Mesenchymal stem cell (in vitro differentiated cells and primary cell): ENCODE measurements at regions not wholly inside any gene's neighbourhood (a gene's known extent, or its start where the extent isn't known, plus 50 kb on each side); places are given as distances from the start of the nearest gene placed in this dataset.

Experiments used
- DNase-seq: peaks from one replicate; pipeline ENCODE4 v3.0.0-alpha.2; 2013
- H2AFZ ChIP-seq: one replicate; pipeline ENCODE4 v1.6.1; 2013; ENCODE audit warnings: low read depth, mild to moderate bottlenecking, control low read depth, inconsistent platforms, low read length, moderate library complexity
- H2AK5ac ChIP-seq: 2 replicates; pipeline ENCODE4 v1.6.1; 2013; ENCODE audit warnings: low read length, moderate library complexity, mild to moderate bottlenecking, inconsistent platforms; ENCODE audit not compliant: severe bottlenecking
- H2BK120ac ChIP-seq: one replicate; pipeline ENCODE4 v1.6.1; 2013; ENCODE audit warnings: low read depth, mild to moderate bottlenecking, inconsistent platforms, low read length, moderate library complexity
- H2BK12ac ChIP-seq, 2 experiments: one replicate each; pipeline ENCODE4 v1.6.1; 2013; ENCODE audit warnings: inconsistent platforms in 2 of 2, low read length in 2 of 2, mild to moderate bottlenecking in 2 of 2, moderate library complexity in 2 of 2, control low read depth in 1 of 2
- H2BK15ac ChIP-seq: one replicate; pipeline ENCODE4 v1.6.1; 2013; ENCODE audit warnings: mild to moderate bottlenecking, low read depth, inconsistent platforms; ENCODE audit not compliant: poor library complexity, severe bottlenecking
- H2BK5ac ChIP-seq: 2 replicates; pipeline ENCODE4 v1.6.1; 2013; ENCODE audit warnings: low read depth, mild to moderate bottlenecking, low read length, control low read depth, inconsistent platforms; ENCODE audit not compliant: poor library complexity, severe bottlenecking
- H3K14ac ChIP-seq, 2 experiments: one replicate each; pipeline ENCODE4 v1.6.1; 2013; ENCODE audit warnings: inconsistent platforms in 2 of 2, low read length in 2 of 2, control low read depth in 1 of 2, mild to moderate bottlenecking in 1 of 2, moderate library complexity in 1 of 2
- H3K18ac ChIP-seq, 2 experiments: one replicate each; pipeline ENCODE4 v1.6.1; 2013; ENCODE audit warnings: inconsistent platforms in 2 of 2, low read length in 2 of 2, control low read depth in 1 of 2, low read depth in 1 of 2, mild to moderate bottlenecking in 1 of 2
- H3K23ac ChIP-seq, 2 experiments: one replicate each; pipeline ENCODE4 v1.6.1; 2013; ENCODE audit warnings: inconsistent platforms in 2 of 2, low read length in 2 of 2, mild to moderate bottlenecking in 2 of 2, moderate library complexity in 2 of 2, control low read depth in 1 of 2
- H3K27ac ChIP-seq: 2 replicates; pipeline ENCODE4 v1.5.1; 2013; ENCODE audit warnings: mild to moderate bottlenecking, moderate library complexity, low read length, control low read depth, inconsistent platforms; ENCODE audit not compliant: poor library complexity, severe bottlenecking
- H3K27me3 ChIP-seq, 2 experiments: 2 replicates each; pipeline versions ENCODE4 v1.6.1 to v1.7.0; 2013; ENCODE audit warnings: low read length in 2 of 2, mild to moderate bottlenecking in 2 of 2, moderate library complexity in 2 of 2, control low read depth in 1 of 2, inconsistent platforms in 1 of 2; ENCODE audit not compliant: control insufficient read depth in 1 of 2, insufficient read depth in 1 of 2
- H3K36me3 ChIP-seq, 2 experiments: 2 replicates each; pipeline versions ENCODE4 v1.6.1 to v1.7.0; 2013; ENCODE audit warnings: low read length in 2 of 2, control low read depth in 1 of 2, inconsistent platforms in 1 of 2, low read depth in 1 of 2, mild to moderate bottlenecking in 1 of 2; ENCODE audit not compliant: insufficient read depth in 2 of 2, control insufficient read depth in 1 of 2
- H3K4ac ChIP-seq, 2 experiments: one replicate each; pipeline ENCODE4 v1.6.1; 2013; ENCODE audit warnings: inconsistent platforms in 2 of 2, low read length in 2 of 2, mild to moderate bottlenecking in 2 of 2, moderate library complexity in 2 of 2, control low read depth in 1 of 2, low read depth in 1 of 2
- H3K4me1 ChIP-seq: 2 replicates; pipeline ENCODE4 v1.6.1; 2013; ENCODE audit warnings: low read depth, low read length, control low read depth; ENCODE audit not compliant: control insufficient read depth, insufficient read depth
- H3K4me2 ChIP-seq: 2 replicates; pipeline ENCODE4 v1.6.1; 2013; ENCODE audit warnings: low read length, mild to moderate bottlenecking, inconsistent platforms; ENCODE audit not compliant: poor library complexity, severe bottlenecking
- H3K4me3 ChIP-seq, 2 experiments: 2 replicates each; pipeline versions ENCODE4 v1.5.1 to v1.7.0; 2013; ENCODE audit warnings: low read length in 2 of 2, mild to moderate bottlenecking in 2 of 2, control low read depth in 1 of 2, low read depth in 1 of 2; ENCODE audit not compliant: insufficient read depth in 1 of 2
- H3K79me1 ChIP-seq: replicated peaks from 2 replicates; pipeline ENCODE4 v1.6.1; 2013; ENCODE audit warnings: mild to moderate bottlenecking, control low read depth, low read length, inconsistent platforms; ENCODE audit not compliant: poor library complexity, severe bottlenecking
- H3K9ac ChIP-seq: 2 replicates; pipeline ENCODE4 v1.7.0; 2013; ENCODE audit warnings: mild to moderate bottlenecking, low read length, moderate library complexity
- H3K9me3 ChIP-seq: 2 replicates; pipeline ENCODE4 v1.7.0; 2013; ENCODE audit warnings: mild to moderate bottlenecking, low read length; ENCODE audit not compliant: control insufficient read depth
- H4K8ac ChIP-seq: one replicate; pipeline ENCODE4 v1.6.1; 2013; ENCODE audit warnings: inconsistent platforms, mild to moderate bottlenecking, low read length, moderate library complexity
- H4K91ac ChIP-seq: one replicate; pipeline ENCODE4 v1.6.1; 2013; ENCODE audit warnings: mild to moderate bottlenecking, low read length, inconsistent platforms
- WGBS: methylation state at CpG from one replicate; pipeline ENCODE4 v1.1.7; 2013; ENCODE audit warnings: mixed read lengths; 5-methylcytosine and 5-hydroxymethylcytosine counted together

GRCh38 chr5:54725391-54726280 is 208.1 kb downstream of the SNX18 start:
- Histone ChIP-seq H3K14ac (no peak overlapping the region), H3K4me3 (no peak overlapping the region), H2BK5ac (no peak overlapping the region), H4K8ac (no peak overlapping the region), H2AK5ac (no peak overlapping the region), H2BK120ac (no peak overlapping the region), H3K9me3 (no peaks in the 10 kb centered on the region), H4K91ac (no peak overlapping the region), H2AFZ (no peak overlapping the region), H3K9ac (no peak overlapping the region), H3K36me3 (no peaks in the 10 kb centered on the region), H3K4ac (no peak overlapping the region), H2BK12ac (no peak overlapping the region), H3K18ac (no peak overlapping the region), H3K4me2 (no peak overlapping the region), H3K79me1 (no peaks in the 10 kb centered on the region), H3K23ac (no peak overlapping the region), H3K4me1 (peaks cover 5% of the 10 kb centered on the region), H3K27ac (peak overlapping the region; percentile 27), H3K27me3 (no peaks in the 10 kb centered on the region), H2BK15ac (no peak overlapping the region)
- WGBS, result 83% methylated on average over 1 of the region's 2 CpGs
- DNase-seq, result peak; percentile 24

- Histone ChIP-seq H3K4me3 (no peak overlapping the region), H3K27me3 (no peaks in the 10 kb centered on the region), H3K9ac (no peak overlapping the region), H2AFZ (no peak overlapping the region), H3K4me2 (no peak overlapping the region), H2BK12ac (no peak overlapping the region), H3K14ac (no peak overlapping the region), H3K4me1 (peaks cover 19% of the 10 kb centered on the region), H2BK120ac (no peak overlapping the region), H4K8ac (no peak overlapping the region), H2BK15ac (no peak overlapping the region), H3K27ac (peak overlapping the region; percentile 12), H3K36me3 (no peaks in the 10 kb centered on the region), H3K79me1 (no peaks in the 10 kb centered on the region), H3K4ac (no peak overlapping the region), H2AK5ac (no peak overlapping the region), H3K18ac (no peak overlapping the region), H4K91ac (no peak overlapping the region), H3K23ac (no peak overlapping the region), H3K9me3 (no peaks in the 10 kb centered on the region), H2BK5ac (no peak overlapping the region)
- WGBS, result 53% methylated on average over 6 of the region's 6 CpGs
- DNase-seq, result peak; percentile 15
Observed at GRCh38 chr5:54722846-54723433, 205.4 kb downstream of the SNX18 start.

DNA sequence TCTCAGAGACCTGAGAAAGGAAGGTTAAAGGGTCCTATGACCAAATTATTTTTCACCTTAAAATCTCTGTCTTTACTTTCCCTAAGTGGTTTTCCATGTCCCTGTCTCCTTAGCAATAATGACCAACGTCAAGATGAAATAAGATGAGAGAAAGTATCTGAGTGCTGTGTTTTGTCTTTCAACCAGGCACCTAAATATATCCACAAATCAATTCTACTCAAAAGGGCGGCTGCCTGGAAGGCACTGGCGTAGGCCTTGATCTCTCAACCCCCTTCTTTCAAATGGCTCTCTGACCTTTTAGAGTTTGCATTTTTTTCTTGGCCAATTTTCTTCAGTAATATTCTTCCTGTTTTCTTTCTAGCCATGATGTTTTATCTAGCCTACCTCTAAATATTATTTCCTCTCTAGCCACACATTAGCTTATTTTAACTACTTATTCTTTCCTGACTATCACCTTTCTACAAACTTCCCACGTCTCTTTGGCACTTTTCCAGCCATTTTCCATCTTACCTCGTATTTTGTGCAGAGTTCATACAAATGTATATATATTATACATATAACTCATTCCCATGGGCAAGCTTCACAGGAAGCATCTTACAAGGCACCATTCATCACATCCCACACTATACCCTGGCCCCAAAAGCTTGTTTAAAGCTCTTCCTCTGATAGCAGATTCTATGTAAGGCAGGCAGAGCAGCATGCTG is 204.5 kb downstream of the SNX18 start:
- no peaks in the 10 kb centered on the region for H3K9me3 ChIP-seq
- H3K4me3 ChIP-seq, result no peak overlapping the region
- H3K9ac ChIP-seq, result no peak overlapping the region
- H2BK15ac ChIP-seq, result no peak overlapping the region
- H3K79me1 ChIP-seq, result no peaks in the 10 kb centered on the region
- no peaks in the 10 kb centered on the region for H3K36me3 ChIP-seq
- no peak overlapping the region for H2AFZ ChIP-seq
- no peak overlapping the region for H2BK5ac ChIP-seq
- no peak overlapping the region for H2AK5ac ChIP-seq
- H3K18ac ChIP-seq, result no peak overlapping the region
- no peak overlapping the region for H3K23ac ChIP-seq
- no peak for DNase-seq
- WGBS, result 91% methylated on average over 4 of the region's 5 CpGs
- H2BK12ac ChIP-seq, result no peak overlapping the region
- no peak overlapping the region for H3K27ac ChIP-seq
- no peak overlapping the region for H3K4ac ChIP-seq
- H3K4me2 ChIP-seq, result no peak overlapping the region
- H2BK120ac ChIP-seq, result no peak overlapping the region
- H3K4me1 ChIP-seq, result peaks cover 19% of the 10 kb centered on the region
- H3K14ac ChIP-seq, result no peak overlapping the region
- no peak overlapping the region for H4K8ac ChIP-seq
- H4K91ac ChIP-seq, result no peak overlapping the region
- H3K27me3 ChIP-seq, result no peaks in the 10 kb centered on the region

DNA sequence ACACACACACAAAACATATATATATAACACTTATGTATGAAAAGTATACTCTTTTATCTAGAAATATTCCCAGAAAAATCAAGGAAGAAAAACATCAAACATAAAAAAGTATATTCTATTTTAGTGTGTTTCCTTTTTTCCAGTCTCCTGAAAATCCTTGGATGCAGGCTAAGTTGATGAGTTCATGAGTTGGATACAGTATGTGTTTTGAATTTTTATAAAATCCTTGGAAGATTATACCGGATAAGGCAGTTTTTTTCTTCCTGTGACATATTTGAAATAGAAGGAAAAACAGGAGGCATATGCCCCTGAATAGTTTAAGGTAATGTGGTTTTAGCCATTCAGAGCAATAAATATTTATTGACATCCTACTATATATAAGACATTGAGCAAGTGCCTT is 203.6 kb downstream of the SNX18 start:
- no peaks in the 10 kb centered on the region for H3K27me3 ChIP-seq
- H3K27ac ChIP-seq, result no peak overlapping the region
- H4K8ac ChIP-seq, result no peak overlapping the region
- H3K9ac ChIP-seq, result no peak overlapping the region
- H3K9me3 ChIP-seq, result peaks cover 5% of the 10 kb centered on the region
- no peak overlapping the region for H3K18ac ChIP-seq
- H4K91ac ChIP-seq, result no peak overlapping the region
- no peak overlapping the region for H2BK5ac ChIP-seq
- no peak overlapping the region for H3K23ac ChIP-seq
- no peaks in the 10 kb centered on the region for H3K79me1 ChIP-seq
- no peaks in the 10 kb centered on the region for H3K36me3 ChIP-seq
- no peak overlapping the region for H2AFZ ChIP-seq
- H2BK12ac ChIP-seq, result no peak overlapping the region
- H3K4me3 ChIP-seq, result no peak overlapping the region
- H3K4ac ChIP-seq, result no peak overlapping the region
- no peak for DNase-seq
- H3K4me2 ChIP-seq, result no peak overlapping the region
- H2AK5ac ChIP-seq, result no peak overlapping the region
- H3K4me1 ChIP-seq, result peaks cover 19% of the 10 kb centered on the region
- 100% methylated on average over 1 of the region's 1 CpG for WGBS
- H2BK15ac ChIP-seq, result no peak overlapping the region
- no peak overlapping the region for H2BK120ac ChIP-seq
- no peak overlapping the region for H3K14ac ChIP-seq
